ENCODE measurements at regions not wholly inside any gene's neighbourhood (a gene's known extent, or its start where the extent isn't known, plus 50 kb on each side); places are given as distances from the start of the nearest gene placed in this dataset.

GRCh38 chrX:69357317-69357716, 146.8 kb upstream of the NALF2 start:
- ATAC-seq (ENCODE audit: insufficient read depth, low FRiP score) = no peak
- Histone ChIP-seq H3K27me3 (ENCODE audit: control insufficient read depth in 3 of 3, insufficient read depth in 3 of 3, low read length in 2 of 3) (peaks cover 0 to 4% (median 0%) of the 10 kb centered on the region in 3 donors), H3K4me3 (no peak overlapping the region), H3K27ac (ENCODE audit: low read depth in 1 of 2, low read length in 1 of 2) (no peak overlapping the region), H3K9ac (ENCODE audit: insufficient read depth in 1 of 2, low read length in 2 of 2) (no peak overlapping the region), H3K4me1 (ENCODE audit: control insufficient read depth in 5 of 5, insufficient read depth in 5 of 5, low read length in 5 of 5) (peaks cover 0 to 22% (median 3%) of the 10 kb centered on the region in 5 donors), H3K9me3 (ENCODE audit: control insufficient read depth in 4 of 4, insufficient read depth in 3 of 4, low read length in 3 of 4) (no peaks in the 10 kb centered on the region), H3K36me3 (ENCODE audit: control insufficient read depth in 4 of 4, insufficient read depth in 4 of 4, low read length in 4 of 4) (no peaks in the 10 kb centered on the region)
- DNase-seq = peak in 1 of 3 donors; percentile 24
- 70 to 75% methylated on average over 2 of the region's 2 CpGs for WGBS, 2 donors
- TF ChIP-seq CTCF (IDR thresholded peaks at IDR 0.05; ENCODE audit: control extremely low read depth, extremely low read depth) = no peak

- ATAC-seq (ENCODE audit: insufficient read depth, low FRiP score) = no peak
- H3K4me1 ChIP-seq (ENCODE audit: control insufficient read depth in 5 of 5, insufficient read depth in 5 of 5, low read length in 5 of 5) = no peaks in the 10 kb centered on the region
- WGBS, 2 donors = 63 to 72% methylated on average over 2 of the region's 2 CpGs
- H3K36me3 ChIP-seq (ENCODE audit: control insufficient read depth in 4 of 4, insufficient read depth in 4 of 4, low read length in 4 of 4) = no peaks in the 10 kb centered on the region
- H3K27ac ChIP-seq (ENCODE audit: low read depth in 1 of 2, low read length in 1 of 2) = no peak overlapping the region
- H3K4me3 ChIP-seq = no peak overlapping the region
- no peak for TF ChIP-seq CTCF (IDR thresholded peaks at IDR 0.05; ENCODE audit: control extremely low read depth, extremely low read depth)
- H3K9me3 ChIP-seq (ENCODE audit: control insufficient read depth in 4 of 4, insufficient read depth in 3 of 4, low read length in 3 of 4) = peaks cover 0 to 3% (median 0%) of the 10 kb centered on the region in 4 donors
- no peak for DNase-seq
- peaks cover 0 to 3% (median 0%) of the 10 kb centered on the region in 3 donors for H3K27me3 ChIP-seq (ENCODE audit: control insufficient read depth in 3 of 3, insufficient read depth in 3 of 3, low read length in 2 of 3)
- no peak overlapping the region for H3K9ac ChIP-seq (ENCODE audit: insufficient read depth in 1 of 2, low read length in 2 of 2)
Observed at GRCh38 chrX:69324851-69325250, 159.6 kb upstream of the PJA1 start.

- Histone ChIP-seq H3K9ac (ENCODE audit: insufficient read depth in 1 of 2, low read length in 2 of 2) (no peak overlapping the region), H3K4me1 (ENCODE audit: control insufficient read depth in 5 of 5, insufficient read depth in 5 of 5, low read length in 5 of 5) (peaks cover 0 to 4% (median 0%) of the 10 kb centered on the region in 5 donors), H3K27me3 (ENCODE audit: control insufficient read depth in 3 of 3, insufficient read depth in 3 of 3, low read length in 2 of 3) (peaks cover 0 to 3% (median 0%) of the 10 kb centered on the region in 3 donors), H3K4me3 (no peak overlapping the region), H3K9me3 (ENCODE audit: control insufficient read depth in 4 of 4, insufficient read depth in 3 of 4, low read length in 3 of 4) (peaks cover 0 to 3% (median 0%) of the 10 kb centered on the region in 4 donors), H3K36me3 (ENCODE audit: control insufficient read depth in 4 of 4, insufficient read depth in 4 of 4, low read length in 4 of 4) (no peaks in the 10 kb centered on the region), H3K27ac (ENCODE audit: low read depth in 1 of 2, low read length in 1 of 2) (no peak overlapping the region)
- no peak for TF ChIP-seq CTCF (IDR thresholded peaks at IDR 0.05; ENCODE audit: control extremely low read depth, extremely low read depth)
- WGBS, 2 donors = 60 to 95% methylated on average over 7 to 9 of the region's 9 CpGs
- no peak for DNase-seq
- ATAC-seq (ENCODE audit: insufficient read depth, low FRiP score) = no peak
Observed at GRCh38 chrX:69323786-69324720, 158.8 kb upstream of the PJA1 start.

Measured in lung (tissue), 11 donors.